Keratinocyte (primary cell): ENCODE measurements at regions not wholly inside any gene's neighbourhood (a gene's known extent, or its start where the extent isn't known, plus 50 kb on each side); places are given as distances from the start of the nearest gene placed in this dataset.

Source experiments
- EZH2 ChIP-seq: IDR thresholded peaks from one replicate; pipeline ENCODE4 v1.6.1; 2012; ENCODE audit warnings: inconsistent platforms, mild to moderate bottlenecking, low read length, moderate library complexity
- TF ChIP-seq, protein P1 (sequence below), 3 experiments: IDR thresholded peaks in 1 of 3; conservative IDR thresholded peaks in 1 of 3; optimal IDR thresholded peaks in 1 of 3; 2 replicates in 2 of 3; 3 replicates in 1 of 3; pipeline versions ENCODE3 to v1.5.1; 2011; ENCODE audit warnings: low read length in 3 of 3, mild to moderate bottlenecking in 3 of 3, moderate library complexity in 2 of 3, control low read depth in 1 of 3, inconsistent platforms in 1 of 3; ENCODE audit not compliant: insufficient read depth in 2 of 3; ENCODE audit errors: extremely low read depth in 1 of 3

DNA sequence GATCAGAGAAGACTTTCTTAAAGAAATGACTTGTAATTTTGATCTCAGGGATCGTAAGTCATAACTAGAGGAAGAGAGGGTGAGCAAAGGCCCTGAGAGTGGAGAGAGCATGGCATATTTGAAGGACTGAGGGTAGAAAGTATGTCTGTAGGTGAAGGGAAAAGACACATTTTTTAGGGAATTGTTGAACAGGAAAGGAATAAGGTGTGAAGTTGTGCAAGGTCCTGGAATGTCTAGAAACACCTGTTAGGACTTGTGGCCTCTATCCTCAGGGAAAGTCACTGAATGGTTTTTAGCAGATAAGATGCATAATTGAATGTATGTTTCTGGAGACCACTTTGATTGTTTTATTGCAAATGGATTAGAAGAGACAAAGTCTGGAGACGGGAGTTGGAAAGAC is 62.5 kb upstream of the ACTR3 start:
- TF ChIP-seq, protein P1, sequence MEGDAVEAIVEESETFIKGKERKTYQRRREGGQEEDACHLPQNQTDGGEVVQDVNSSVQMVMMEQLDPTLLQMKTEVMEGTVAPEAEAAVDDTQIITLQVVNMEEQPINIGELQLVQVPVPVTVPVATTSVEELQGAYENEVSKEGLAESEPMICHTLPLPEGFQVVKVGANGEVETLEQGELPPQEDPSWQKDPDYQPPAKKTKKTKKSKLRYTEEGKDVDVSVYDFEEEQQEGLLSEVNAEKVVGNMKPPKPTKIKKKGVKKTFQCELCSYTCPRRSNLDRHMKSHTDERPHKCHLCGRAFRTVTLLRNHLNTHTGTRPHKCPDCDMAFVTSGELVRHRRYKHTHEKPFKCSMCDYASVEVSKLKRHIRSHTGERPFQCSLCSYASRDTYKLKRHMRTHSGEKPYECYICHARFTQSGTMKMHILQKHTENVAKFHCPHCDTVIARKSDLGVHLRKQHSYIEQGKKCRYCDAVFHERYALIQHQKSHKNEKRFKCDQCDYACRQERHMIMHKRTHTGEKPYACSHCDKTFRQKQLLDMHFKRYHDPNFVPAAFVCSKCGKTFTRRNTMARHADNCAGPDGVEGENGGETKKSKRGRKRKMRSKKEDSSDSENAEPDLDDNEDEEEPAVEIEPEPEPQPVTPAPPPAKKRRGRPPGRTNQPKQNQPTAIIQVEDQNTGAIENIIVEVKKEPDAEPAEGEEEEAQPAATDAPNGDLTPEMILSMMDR (optimal IDR thresholded peaks at IDR 0.05 in 1 of 3, IDR thresholded peaks at IDR 0.05 in 1 of 3, conservative IDR thresholded peaks at IDR 0.05 in 1 of 3; ENCODE audit: extremely low read depth in 1 of 3, insufficient read depth in 2 of 3, low read length in 3 of 3), result no peak
- no peak for TF ChIP-seq EZH2
